Body of pancreas (tissue), 4 donors: ENCODE measurements at regions not wholly inside any gene's neighbourhood (a gene's known extent, or its start where the extent isn't known, plus 50 kb on each side); places are given as distances from the start of the nearest gene placed in this dataset.

Source experiments
- CTCF ChIP-seq, 7 experiments: fragments of 450-650 bp in 4 of 7; fragments of 200-600 bp in 3 of 7; sonication (generic) in 3 of 7; IDR thresholded peaks; one replicate each; pipeline ENCODE4 v1.5.1; 2016 to 2019; ENCODE audit warnings: antibody characterized with exemption in 7 of 7
- POLR2A ChIP-seq, 3 donors: fragments of 450-650 bp; IDR thresholded peaks; one replicate each; pipeline ENCODE4 v1.6.1; 2016; ENCODE audit warnings: antibody characterized with exemption in 3 of 3, mild to moderate bottlenecking in 2 of 3

DNA sequence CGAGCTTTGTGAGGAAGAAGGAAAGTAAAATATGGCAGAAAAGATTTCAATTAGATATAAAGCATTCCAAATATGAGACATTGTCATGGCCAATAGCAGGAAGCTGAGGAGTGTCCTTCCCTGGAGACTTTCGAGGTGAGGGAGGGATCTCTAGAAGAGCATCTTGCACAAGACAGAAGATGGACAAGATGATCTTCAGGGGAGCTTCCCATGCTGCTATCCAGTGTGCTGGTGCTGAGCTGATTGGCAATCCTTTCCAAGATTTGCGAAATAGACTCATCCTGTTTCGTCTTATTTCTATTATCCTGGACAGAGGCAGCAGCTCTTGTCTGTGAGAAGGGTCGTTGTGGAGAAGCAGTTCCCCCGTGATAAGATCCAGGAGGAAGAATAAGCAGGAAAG is 342.0 kb upstream of the CAMK1G start:
- no peak for TF ChIP-seq CTCF (IDR thresholded peaks at IDR 0.05)
- no peak for TF ChIP-seq POLR2A (IDR thresholded peaks at IDR 0.05)
